G401 (cell line): ENCODE measurements at regions not wholly inside any gene's neighbourhood (a gene's known extent, or its start where the extent isn't known, plus 50 kb on each side); places are given as distances from the start of the nearest gene placed in this dataset.
A peak's percentile ranks its signal among the peaks of the same experiment; 100 is the strongest.

Experiments used
- DNase-seq: peaks from one replicate; pipeline ENCODE4 v3.0.0-alpha.2; 2015; ENCODE audit warnings: low spot score
- in situ Hi-C: cut with HindIII; loops from 2 replicates; pipeline ENCODE4 v1.10.0; 2016; ENCODE audit warnings: low sequenced_read_pairs, mixed read lengths

GRCh38 chr3:177960014-177960413 lies 576.2 kb upstream of the KCNMB2 start:
- in situ Hi-C loops, result no loop called here
- peak; percentile 42 for DNase-seq

GRCh38 chr3:177960722-177961121 lies 575.5 kb upstream of the KCNMB2 start:
- in situ Hi-C loops, result no loop called here
- DNase-seq, result no peak

- no peak for DNase-seq
- in situ Hi-C loops, result no loop called here
Measured at GRCh38 chr3:177961784-177962183, 574.5 kb upstream of the KCNMB2 start.

GRCh38 chr3:177966493-177966892 lies 569.7 kb upstream of the KCNMB2 start:
- in situ Hi-C loops, result no loop called here
- DNase-seq, result no peak

- no peak for DNase-seq
- in situ Hi-C loops, result no loop called here
Measured at GRCh38 chr3:177968891-177969290, 567.3 kb upstream of the KCNMB2 start.

- DNase-seq, result no peak
- in situ Hi-C loops, result no loop called here
Measured at GRCh38 chr3:177973241-177973840, 562.9 kb upstream of the KCNMB2 start.

- in situ Hi-C loops, result no loop called here
- DNase-seq, result no peak
Measured at GRCh38 chr3:177976241-177976640, 560.0 kb upstream of the KCNMB2 start.

GRCh38 chr3:177976866-177977265 lies 559.4 kb upstream of the KCNMB2 start:
- in situ Hi-C loops, result no loop called here
- DNase-seq, result no peak

GRCh38 chr3:177977381-177978158 lies 558.7 kb upstream of the KCNMB2 start:
- in situ Hi-C loops, result no loop called here
- no peak for DNase-seq

- in situ Hi-C loops, result no loop called here
- no peak for DNase-seq
Measured at GRCh38 chr3:177978946-177979345, 557.3 kb upstream of the KCNMB2 start.

GRCh38 chr3:177979703-177980102 lies 556.5 kb upstream of the KCNMB2 start:
- in situ Hi-C loops, result no loop called here
- DNase-seq, result no peak

- no peak for DNase-seq
- in situ Hi-C loops, result no loop called here
Measured at GRCh38 chr3:177981576-177981975, 554.7 kb upstream of the KCNMB2 start.

- in situ Hi-C loops, result no loop called here
- no peak for DNase-seq
Measured at GRCh38 chr3:177982034-177982433, 554.2 kb upstream of the KCNMB2 start.

GRCh38 chr3:177983320-177983719 lies 552.9 kb upstream of the KCNMB2 start:
- in situ Hi-C loops, result no loop called here
- no peak for DNase-seq

GRCh38 chr3:177992993-177993970 lies 543.0 kb upstream of the KCNMB2 start:
- in situ Hi-C loops, result no loop called here
- DNase-seq, result no peak

GRCh38 chr3:177994976-177995375 lies 541.3 kb upstream of the KCNMB2 start:
- no peak for DNase-seq
- in situ Hi-C loops, result no loop called here

GRCh38 chr3:177995381-177996085 lies 540.7 kb upstream of the KCNMB2 start:
- in situ Hi-C loops, result no loop called here
- DNase-seq, result no peak

GRCh38 chr3:178001670-178002101 lies 534.5 kb upstream of the KCNMB2 start:
- DNase-seq, result no peak
- in situ Hi-C loops, result no loop called here

GRCh38 chr3:178002113-178002512 lies 534.1 kb upstream of the KCNMB2 start:
- no peak for DNase-seq
- in situ Hi-C loops, result no loop called here
